ENCODE measurements at regions not wholly inside any gene's neighbourhood (a gene's known extent, or its start where the extent isn't known, plus 50 kb on each side); places are given as distances from the start of the nearest gene placed in this dataset.
A peak's percentile ranks its signal among the peaks of the same experiment; 100 is the strongest.

DNA sequence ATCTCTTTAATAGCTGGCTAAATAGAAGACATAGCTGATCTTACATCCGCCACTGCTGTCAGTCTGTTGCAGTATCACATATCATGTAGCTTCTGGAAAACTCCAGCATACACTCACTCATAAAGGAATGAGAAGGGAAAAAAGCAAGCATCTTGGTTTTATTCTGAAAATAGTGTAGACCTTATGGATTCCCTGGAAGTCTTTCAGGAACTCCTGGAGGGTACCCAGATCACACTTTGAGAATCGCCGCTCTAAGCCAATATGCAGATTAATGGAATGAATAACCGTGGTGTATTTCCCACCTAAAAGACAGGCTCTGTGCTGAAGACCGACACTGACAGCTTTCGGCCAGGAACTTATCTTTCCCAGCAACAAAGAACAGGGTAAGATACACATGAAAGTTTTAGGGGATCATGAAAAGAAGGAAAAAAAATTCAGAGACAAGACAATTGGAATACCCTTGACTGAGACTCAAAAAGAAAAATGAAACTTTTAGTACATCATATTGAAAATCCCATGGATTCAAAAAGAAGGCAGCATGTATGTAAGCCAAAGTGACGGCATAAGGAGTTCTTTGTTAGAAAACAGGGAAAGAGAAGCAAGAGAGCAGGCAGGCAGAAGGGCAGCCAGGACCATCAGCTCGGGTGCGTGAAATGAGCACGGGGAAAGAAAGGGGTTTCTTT, 56.4 kb upstream of the SEC11C start:
- Histone ChIP-seq H3K4me1 (ENCODE audit: insufficient read depth, low read length, poor library complexity, severe bottlenecking) (peaks cover 32% of the 10 kb centered on the region), H3K9me3 (ENCODE audit: low read length) (no peaks in the 10 kb centered on the region), H3K9me2 (ENCODE audit: insufficient read depth, low read length) (no peaks in the 10 kb centered on the region), H3K27ac (ENCODE audit: low read depth, low read length, poor library complexity, severe bottlenecking) (no peak overlapping the region), H3K36me3 (ENCODE audit: insufficient read depth, low read length) (no peaks in the 10 kb centered on the region), H4K20me1 (ENCODE audit: insufficient read depth, low read length) (no peaks in the 10 kb centered on the region), H3K4me2 (ENCODE audit: low read length) (no peak overlapping the region), H3K79me2 (ENCODE audit: insufficient read depth, low read depth, low read length) (no peaks in the 10 kb centered on the region), H2AFZ (ENCODE audit: low read length) (no peak overlapping the region), H3K4me3 (ENCODE audit: low read depth, low read length, poor library complexity, severe bottlenecking) (no peak overlapping the region)
- intact Hi-C loops (cut with micrococcal nuclease; ENCODE audit: unreplicated experiment), result no loop called here
- ChIA-PET CTCF (ENCODE audit: unreplicated experiment) (interaction anchor here (0.5 kb wide), 1 partner anchor 172 kb away, joined by 3 read pairs; no protein-coding TSS in a partner anchor), POLR2A (no interaction called here)
- TF ChIP-seq, protein P1, sequence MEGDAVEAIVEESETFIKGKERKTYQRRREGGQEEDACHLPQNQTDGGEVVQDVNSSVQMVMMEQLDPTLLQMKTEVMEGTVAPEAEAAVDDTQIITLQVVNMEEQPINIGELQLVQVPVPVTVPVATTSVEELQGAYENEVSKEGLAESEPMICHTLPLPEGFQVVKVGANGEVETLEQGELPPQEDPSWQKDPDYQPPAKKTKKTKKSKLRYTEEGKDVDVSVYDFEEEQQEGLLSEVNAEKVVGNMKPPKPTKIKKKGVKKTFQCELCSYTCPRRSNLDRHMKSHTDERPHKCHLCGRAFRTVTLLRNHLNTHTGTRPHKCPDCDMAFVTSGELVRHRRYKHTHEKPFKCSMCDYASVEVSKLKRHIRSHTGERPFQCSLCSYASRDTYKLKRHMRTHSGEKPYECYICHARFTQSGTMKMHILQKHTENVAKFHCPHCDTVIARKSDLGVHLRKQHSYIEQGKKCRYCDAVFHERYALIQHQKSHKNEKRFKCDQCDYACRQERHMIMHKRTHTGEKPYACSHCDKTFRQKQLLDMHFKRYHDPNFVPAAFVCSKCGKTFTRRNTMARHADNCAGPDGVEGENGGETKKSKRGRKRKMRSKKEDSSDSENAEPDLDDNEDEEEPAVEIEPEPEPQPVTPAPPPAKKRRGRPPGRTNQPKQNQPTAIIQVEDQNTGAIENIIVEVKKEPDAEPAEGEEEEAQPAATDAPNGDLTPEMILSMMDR (conservative IDR thresholded peaks at IDR 0.05; ENCODE audit: low read length), result no peak
- TF ChIP-seq EZH2phosphoT487 (IDR thresholded peaks at IDR 0.05; ENCODE audit: borderline replicate concordance, low read depth, low read length), result no peak
- no TSS peak for BruUV-seq (replicated peaks)
- DNase-seq (ENCODE audit: low spot score), result no peak

DNA sequence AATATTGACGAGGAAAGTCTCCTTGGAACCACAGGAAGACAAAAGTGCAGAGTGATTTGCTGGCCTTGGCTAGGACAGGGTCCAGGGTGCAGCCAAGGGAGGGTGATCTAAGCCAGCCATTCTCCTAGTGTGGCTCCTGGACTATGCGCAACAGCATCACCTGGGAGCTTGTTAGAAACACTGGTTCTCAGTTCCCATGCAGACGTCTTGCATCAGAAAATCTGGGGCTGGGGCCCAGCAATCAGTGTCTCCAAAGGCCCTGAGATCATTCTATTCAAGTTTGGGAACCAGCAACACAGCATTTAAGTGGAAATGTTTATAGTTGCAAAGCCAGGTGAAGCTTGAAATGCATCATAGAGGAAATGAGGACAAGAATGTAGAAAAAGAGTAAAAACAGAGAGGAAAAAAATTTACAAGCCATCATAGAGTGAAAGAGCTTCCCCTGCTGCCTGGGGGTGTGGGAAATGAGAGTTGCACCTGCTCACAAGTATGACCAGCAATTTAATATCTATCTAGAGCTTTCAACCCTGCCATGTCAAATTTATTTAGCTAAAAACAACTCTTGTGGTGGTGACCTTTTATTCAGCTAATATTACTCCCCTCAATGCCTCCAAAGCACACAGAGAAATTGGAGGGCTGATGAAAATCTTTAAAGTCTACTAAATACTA, 54.4 kb upstream of the SEC11C start:
- POLR2A ChIA-PET, result interaction anchor here (0.6 to 1.8 kb wide), 8 partner anchors 8 to 190 kb away, joined by 3 to 10 read pairs (median 4); partner anchors contain the start of gene SEC11C
- Histone ChIP-seq H2AFZ (ENCODE audit: low read length) (peak overlapping the region; percentile 54; the same call in 1 of the 2 replicates), H3K9me2 (ENCODE audit: insufficient read depth, low read length) (no peaks in the 10 kb centered on the region), H3K4me2 (ENCODE audit: low read length) (peak overlapping the region; percentile 48), H3K27ac (ENCODE audit: low read depth, low read length, poor library complexity, severe bottlenecking) (peak overlapping the region; percentile 59), H3K36me3 (ENCODE audit: insufficient read depth, low read length) (no peaks in the 10 kb centered on the region), H4K20me1 (ENCODE audit: insufficient read depth, low read length) (no peaks in the 10 kb centered on the region), H3K4me1 (ENCODE audit: insufficient read depth, low read length, poor library complexity, severe bottlenecking) (peaks cover 32% of the 10 kb centered on the region), H3K9me3 (ENCODE audit: low read length) (no peaks in the 10 kb centered on the region), H3K79me2 (ENCODE audit: insufficient read depth, low read depth, low read length) (no peaks in the 10 kb centered on the region), H3K4me3 (ENCODE audit: low read depth, low read length, poor library complexity, severe bottlenecking) (no peak overlapping the region)
- DNase-seq (ENCODE audit: low spot score), result peak; percentile 34
- CTCF ChIA-PET (ENCODE audit: unreplicated experiment), result interaction anchor here (0.9 kb wide), 1 partner anchor 561 kb away, joined by 3 read pairs; no protein-coding TSS in a partner anchor
- intact Hi-C loops (cut with micrococcal nuclease; ENCODE audit: unreplicated experiment), result loop anchor here (1.0 to 2.0 kb wide), 2 partner anchors 54 to 318 kb away; partner anchors contain the start of gene SEC11C
- no TSS peak for BruUV-seq (replicated peaks)
- no peak for TF ChIP-seq EZH2phosphoT487 (IDR thresholded peaks at IDR 0.05; ENCODE audit: borderline replicate concordance, low read depth, low read length)
- TF ChIP-seq, protein P1 (conservative IDR thresholded peaks at IDR 0.05; ENCODE audit: low read length), result no peak
